C4-2B (cell line): ENCODE measurements at regions not wholly inside any gene's neighbourhood (a gene's known extent, or its start where the extent isn't known, plus 50 kb on each side); places are given as distances from the start of the nearest gene placed in this dataset.

Source experiments
- CTCF ChIP-seq: fragments of 450-650 bp; conservative IDR thresholded peaks from 2 replicates; pipeline ENCODE4 v1.5.1; 2017; ENCODE audit warnings: mild to moderate bottlenecking
- ZFX ChIP-seq: fragments of 450-650 bp; IDR thresholded peaks from 2 replicates; pipeline ENCODE4 v1.6.1; 2017

GRCh38 chr3:104673981-104674380 lies 692.7 kb upstream of the ALCAM start:
- TF ChIP-seq CTCF (no peak), ZFX (no peak)
